Immature natural killer cell (primary cell): ENCODE measurements at regions not wholly inside any gene's neighbourhood (a gene's known extent, or its start where the extent isn't known, plus 50 kb on each side); places are given as distances from the start of the nearest gene placed in this dataset.
A peak's percentile ranks its signal among the peaks of the same experiment; 100 is the strongest.

Experiments
- DNase-seq, 3 donors: peaks; one replicate each; pipeline ENCODE4 v3.0.0; 2022; ENCODE audit warnings: mixed read lengths in 1 of 3
- H3K27ac Mint-ChIP-seq, 6 donors: one replicate each; pipeline ENCODE4 v1.8.0; 2020; ENCODE audit warnings: mixed read lengths in 6 of 6, mild to moderate bottlenecking in 5 of 6, inconsistent platforms in 4 of 6, moderate library complexity in 3 of 6
- H3K27me3 Mint-ChIP-seq, 3 donors: one replicate each; pipeline ENCODE4 v1.8.0; 2020 to 2021; ENCODE audit warnings: low read depth in 3 of 3, mild to moderate bottlenecking in 3 of 3, mixed read lengths in 3 of 3, moderate library complexity in 3 of 3, inconsistent platforms in 1 of 3
- H3K36me3 Mint-ChIP-seq, 3 donors: one replicate each; pipeline ENCODE4 v1.8.0; 2020; ENCODE audit warnings: mixed read lengths in 3 of 3, inconsistent platforms in 2 of 3, mild to moderate bottlenecking in 2 of 3
- H3K4me1 Mint-ChIP-seq, 2 donors: one replicate each; pipeline ENCODE4 v1.8.0; 2020; ENCODE audit warnings: inconsistent platforms in 2 of 2, mild to moderate bottlenecking in 2 of 2, mixed read lengths in 2 of 2, moderate library complexity in 1 of 2
- H3K4me3 Mint-ChIP-seq, 5 donors: one replicate each; pipeline ENCODE4 v1.8.0; 2020; ENCODE audit warnings: mild to moderate bottlenecking in 5 of 5, mixed read lengths in 5 of 5, inconsistent platforms in 3 of 5, moderate library complexity in 3 of 5
- H3K9me3 Mint-ChIP-seq, 6 donors: one replicate each; pipeline ENCODE4 v1.8.0; 2020; ENCODE audit warnings: mild to moderate bottlenecking in 6 of 6, mixed read lengths in 6 of 6, inconsistent platforms in 4 of 6, moderate library complexity in 3 of 6

GRCh38 chr13:76459863-76460262, 426.3 kb downstream of the KCTD12 start:
- no peak for DNase-seq
- Mint-ChIP-seq H3K27me3 (peaks cover 0 to 2% (median 0%) of the 10 kb centered on the region in 3 donors), H3K36me3 (no peaks in the 10 kb centered on the region), H3K9me3 (peaks cover 0 to 4% (median 0%) of the 10 kb centered on the region in 6 donors), H3K4me3 (no peak overlapping the region), H3K27ac (no peak overlapping the region), H3K4me1 (no peaks in the 10 kb centered on the region)

GRCh38 chr13:76455960-76456359, 430.2 kb downstream of the KCTD12 start:
- no peaks in the 10 kb centered on the region for H3K4me1 Mint-ChIP-seq
- no peak overlapping the region for H3K27ac Mint-ChIP-seq
- peaks cover 8 to 26% (median 16%) of the 10 kb centered on the region in 6 donors for H3K9me3 Mint-ChIP-seq
- no peak overlapping the region for H3K4me3 Mint-ChIP-seq
- H3K27me3 Mint-ChIP-seq = peaks cover 0 to 2% (median 0%) of the 10 kb centered on the region in 3 donors
- H3K36me3 Mint-ChIP-seq = peaks cover 0 to 3% (median 0%) of the 10 kb centered on the region in 3 donors
- no peak for DNase-seq

GRCh38 chr13:76454991-76455390, 431.2 kb downstream of the KCTD12 start:
- Mint-ChIP-seq H3K4me1 (no peaks in the 10 kb centered on the region), H3K36me3 (peaks cover 0 to 3% (median 0%) of the 10 kb centered on the region in 3 donors), H3K4me3 (no peak overlapping the region), H3K27me3 (peaks cover 0 to 2% (median 0%) of the 10 kb centered on the region in 3 donors), H3K9me3 (peaks cover 8 to 30% (median 17%) of the 10 kb centered on the region in 6 donors), H3K27ac (no peak overlapping the region)
- no peak for DNase-seq

GRCh38 chr13:76449716-76450115, 436.5 kb downstream of the KCTD12 start:
- Mint-ChIP-seq H3K4me1 (no peaks in the 10 kb centered on the region), H3K27ac (no peak overlapping the region), H3K27me3 (peaks cover 0 to 3% (median 2%) of the 10 kb centered on the region in 3 donors), H3K36me3 (peaks cover 0 to 3% (median 0%) of the 10 kb centered on the region in 3 donors), H3K9me3 (peaks cover 7 to 30% (median 17%) of the 10 kb centered on the region in 6 donors), H3K4me3 (no peak overlapping the region)
- DNase-seq = no peak

- peaks cover 0 to 3% (median 1%) of the 10 kb centered on the region in 3 donors for H3K27me3 Mint-ChIP-seq
- no peaks in the 10 kb centered on the region for H3K36me3 Mint-ChIP-seq
- H3K4me3 Mint-ChIP-seq = no peak overlapping the region
- no peak overlapping the region for H3K27ac Mint-ChIP-seq
- peaks cover 0 to 10% (median 5%) of the 10 kb centered on the region in 6 donors for H3K9me3 Mint-ChIP-seq
- DNase-seq = no peak
- H3K4me1 Mint-ChIP-seq = no peaks in the 10 kb centered on the region
These were observed 440.0 kb downstream of the KCTD12 start for GRCh38 chr13:76446191-76446590.

- Mint-ChIP-seq H3K36me3 (no peaks in the 10 kb centered on the region), H3K4me1 (no peaks in the 10 kb centered on the region), H3K27me3 (peaks cover 0 to 5% (median 3%) of the 10 kb centered on the region in 3 donors), H3K9me3 (peaks cover 0 to 5% (median 0%) of the 10 kb centered on the region in 6 donors), H3K4me3 (no peak overlapping the region), H3K27ac (no peak overlapping the region)
- DNase-seq = no peak
These were observed 445.6 kb downstream of the KCTD12 start for GRCh38 chr13:76440568-76440967.

GRCh38 chr13:76439546-76439945, 446.7 kb downstream of the KCTD12 start:
- Mint-ChIP-seq H3K4me1 (no peaks in the 10 kb centered on the region), H3K27ac (no peak overlapping the region), H3K4me3 (no peak overlapping the region), H3K27me3 (peaks cover 0 to 3% (median 1%) of the 10 kb centered on the region in 3 donors), H3K9me3 (peaks cover 0 to 5% (median 0%) of the 10 kb centered on the region in 6 donors), H3K36me3 (no peaks in the 10 kb centered on the region)
- DNase-seq = no peak

- Mint-ChIP-seq H3K4me1 (no peaks in the 10 kb centered on the region), H3K27me3 (peaks cover 0 to 2% (median 1%) of the 10 kb centered on the region in 3 donors)
These were observed 448.2 kb downstream of the KCTD12 start for GRCh38 chr13:76438050-76438449.

GRCh38 chr13:76425935-76426334, 460.3 kb downstream of the KCTD12 start:
- H3K27ac Mint-ChIP-seq = no peak overlapping the region

More at GRCh38 chr13:76438050-76438449, 448.2 kb downstream of the KCTD12 start:
- Mint-ChIP-seq H3K9me3 (peaks cover 0 to 2% (median 0%) of the 10 kb centered on the region in 6 donors), H3K4me3 (no peak overlapping the region), H3K36me3 (no peaks in the 10 kb centered on the region), H3K27ac (no peak overlapping the region)
- no peak for DNase-seq

GRCh38 chr13:76421011-76421410, 465.2 kb downstream of the KCTD12 start:
- H3K9me3 Mint-ChIP-seq = peaks cover 0 to 7% (median 4%) of the 10 kb centered on the region in 6 donors
- peaks cover 0 to 4% (median 2%) of the 10 kb centered on the region in 3 donors for H3K27me3 Mint-ChIP-seq
- H3K4me1 Mint-ChIP-seq = no peaks in the 10 kb centered on the region
- no peak for DNase-seq
- H3K27ac Mint-ChIP-seq = no peak overlapping the region
- no peak overlapping the region for H3K4me3 Mint-ChIP-seq
- peaks cover 0 to 5% (median 0%) of the 10 kb centered on the region in 3 donors for H3K36me3 Mint-ChIP-seq

More at GRCh38 chr13:76425935-76426334, 460.3 kb downstream of the KCTD12 start:
- Mint-ChIP-seq H3K4me3 (no peak overlapping the region), H3K4me1 (no peaks in the 10 kb centered on the region), H3K36me3 (peaks cover 0 to 5% (median 0%) of the 10 kb centered on the region in 3 donors), H3K27me3 (peaks cover 0 to 2% (median 1%) of the 10 kb centered on the region in 3 donors), H3K9me3 (peaks cover 0 to 7% (median 3%) of the 10 kb centered on the region in 6 donors)
- DNase-seq = no peak

- Mint-ChIP-seq H3K27ac (no peak overlapping the region), H3K9me3 (peaks cover 0 to 9% (median 4%) of the 10 kb centered on the region in 6 donors), H3K36me3 (peaks cover 0 to 5% (median 0%) of the 10 kb centered on the region in 3 donors), H3K4me3 (no peak overlapping the region), H3K27me3 (peaks cover 0 to 4% (median 0%) of the 10 kb centered on the region in 3 donors), H3K4me1 (no peaks in the 10 kb centered on the region)
- no peak for DNase-seq
These were observed 467.8 kb downstream of the KCTD12 start for GRCh38 chr13:76418404-76418803.

GRCh38 chr13:76414320-76414719, 471.9 kb downstream of the KCTD12 start:
- H3K27me3 Mint-ChIP-seq = peaks cover 0 to 2% (median 0%) of the 10 kb centered on the region in 3 donors
- no peaks in the 10 kb centered on the region for H3K36me3 Mint-ChIP-seq
- peaks cover 0 to 10% (median 2%) of the 10 kb centered on the region in 6 donors for H3K9me3 Mint-ChIP-seq
- no peaks in the 10 kb centered on the region for H3K4me1 Mint-ChIP-seq
- no peak overlapping the region for H3K4me3 Mint-ChIP-seq
- H3K27ac Mint-ChIP-seq = no peak overlapping the region
- no peak for DNase-seq

- Mint-ChIP-seq H3K36me3 (no peaks in the 10 kb centered on the region), H3K27ac (no peak overlapping the region), H3K27me3 (peaks cover 0 to 3% (median 0%) of the 10 kb centered on the region in 3 donors), H3K4me3 (no peak overlapping the region), H3K9me3 (peaks cover 0 to 6% (median under 1%) of the 10 kb centered on the region in 6 donors), H3K4me1 (no peaks in the 10 kb centered on the region)
- DNase-seq = no peak
These were observed 480.0 kb downstream of the KCTD12 start for GRCh38 chr13:76406243-76406642.

- Mint-ChIP-seq H3K4me3 (no peak overlapping the region), H3K27ac (no peak overlapping the region), H3K4me1 (peaks cover 3 to 22% of the 10 kb centered on the region in 2 donors), H3K27me3 (peaks cover 0 to 3% (median 0%) of the 10 kb centered on the region in 3 donors), H3K9me3 (peaks cover 0 to 8% (median 1%) of the 10 kb centered on the region in 6 donors), H3K36me3 (no peaks in the 10 kb centered on the region)
- DNase-seq = no peak
These were observed 487.8 kb downstream of the KCTD12 start for GRCh38 chr13:76398425-76398824.

GRCh38 chr13:76397413-76397812, 488.8 kb downstream of the KCTD12 start:
- peak; percentile 1 to 27 (median 23) for DNase-seq
- Mint-ChIP-seq H3K4me3 (peak overlapping the region in 3 of 5 donors; percentile 31 to 60 (median 41)), H3K4me1 (peaks cover 3 to 22% of the 10 kb centered on the region in 2 donors), H3K36me3 (no peaks in the 10 kb centered on the region), H3K27ac (peak overlapping the region in 4 of 6 donors; percentile 5 to 82 (median 54)), H3K9me3 (peaks cover 0 to 8% (median 1%) of the 10 kb centered on the region in 6 donors), H3K27me3 (peaks cover 0 to 3% (median 0%) of the 10 kb centered on the region in 3 donors)
